OCI-M2 (cell line): ENCODE measurements at regions not wholly inside any gene's neighbourhood (a gene's known extent, or its start where the extent isn't known, plus 50 kb on each side); places are given as distances from the start of the nearest gene placed in this dataset.

Experiments
- DNase-seq: peaks from one replicate; lab custom pipeline; 2025; ENCODE audit not compliant: unreplicated experiment; lab: John Stamatoyannopoulos, UW

GRCh38 chr7:91323626-91324158 is 59.5 kb downstream of the FZD1 start:
- DNase-seq: no peak

GRCh38 chr7:91324663-91325062 is 60.4 kb downstream of the FZD1 start:
- DNase-seq: no peak

- DNase-seq: no peak
Observed at GRCh38 chr7:91325726-91326125, 61.5 kb downstream of the FZD1 start.

GRCh38 chr7:91326516-91327199 is 62.4 kb downstream of the FZD1 start:
- no peak for DNase-seq

GRCh38 chr7:91327346-91327745 is 63.1 kb downstream of the FZD1 start:
- no peak for DNase-seq

- no peak for DNase-seq
Observed at GRCh38 chr7:91329571-91329970, 65.3 kb downstream of the FZD1 start.

- no peak for DNase-seq
Observed at GRCh38 chr7:91330191-91330808, 66.1 kb downstream of the FZD1 start.

- no peak for DNase-seq
Observed at GRCh38 chr7:91330866-91331265, 66.6 kb downstream of the FZD1 start.

- no peak for DNase-seq
Observed at GRCh38 chr7:91336106-91336505, 71.9 kb downstream of the FZD1 start.

GRCh38 chr7:91338226-91339020 is 74.2 kb downstream of the FZD1 start:
- no peak for DNase-seq

- DNase-seq: no peak
Observed at GRCh38 chr7:91342346-91342745, 78.1 kb downstream of the FZD1 start.

GRCh38 chr7:91343420-91343960 is 79.3 kb downstream of the FZD1 start:
- DNase-seq: no peak

- no peak for DNase-seq
Observed at GRCh38 chr7:91343996-91344629, 79.9 kb downstream of the FZD1 start.

- no peak for DNase-seq
Observed at GRCh38 chr7:91344911-91345310, 80.7 kb downstream of the FZD1 start.

GRCh38 chr7:91345449-91345848 is 81.2 kb downstream of the FZD1 start:
- DNase-seq: no peak

- no peak for DNase-seq
Observed at GRCh38 chr7:91346426-91346825, 82.2 kb downstream of the FZD1 start.

- DNase-seq: no peak
Observed at GRCh38 chr7:91347290-91347689, 83.1 kb downstream of the FZD1 start.

GRCh38 chr7:91348711-91349110 is 84.5 kb downstream of the FZD1 start:
- no peak for DNase-seq

- DNase-seq: no peak
Observed at GRCh38 chr7:91351374-91351773, 87.1 kb downstream of the FZD1 start.

GRCh38 chr7:91352091-91352490 is 87.9 kb downstream of the FZD1 start:
- DNase-seq: no peak

- DNase-seq: no peak
Observed at GRCh38 chr7:91353848-91354247, 89.6 kb downstream of the FZD1 start.
